ENCODE measurements at regions not wholly inside any gene's neighbourhood (a gene's known extent, or its start where the extent isn't known, plus 50 kb on each side); places are given as distances from the start of the nearest gene placed in this dataset.

- no peak for TF ChIP-seq SIRT6 (IDR thresholded peaks at IDR 0.05; ENCODE audit: low read length)
- no peak for TF ChIP-seq ATF3 (IDR thresholded peaks at IDR 0.05; ENCODE audit: insufficient read depth, low read depth, low read length)
- TF ChIP-seq HDAC2 (IDR thresholded peaks at IDR 0.05; ENCODE audit: borderline replicate concordance in 1 of 2, low read depth in 2 of 2, low read length in 2 of 2): no peak
- no peak for TF ChIP-seq SP4 (IDR thresholded peaks at IDR 0.05; ENCODE audit: low read length)
- no peak for TF ChIP-seq POLR2AphosphoS5 (IDR thresholded peaks at IDR 0.05; ENCODE audit: low read depth, low read length)
- no peak for TF ChIP-seq E2F6 (IDR thresholded peaks at IDR 0.05)
Observed at GRCh38 chr13:69107436-69107835, 1000.2 kb upstream of the ATXN8OS start (continued).

Data from H1 (cell line).